ENCODE measurements at regions not wholly inside any gene's neighbourhood (a gene's known extent, or its start where the extent isn't known, plus 50 kb on each side); places are given as distances from the start of the nearest gene placed in this dataset.

- in situ Hi-C loops (cut with MboI; ENCODE audit: low sequenced_read_pairs, unreplicated experiment) = no loop called here
Observed at GRCh38 chr7:41489885-41490284, 213.0 kb downstream of the INHBA start.

GRCh38 chr7:41487229-41487940 lies 215.5 kb downstream of the INHBA start:
- DNase-seq (ENCODE audit: low spot score) = no peak
- TF ChIP-seq CTCF (IDR thresholded peaks at IDR 0.05; ENCODE audit: borderline replicate concordance, control extremely low read depth, extremely low read depth, insufficient read depth, missing control alignments) = no peak
- in situ Hi-C loops (cut with MboI; ENCODE audit: low sequenced_read_pairs, unreplicated experiment) = no loop called here

More at GRCh38 chr7:41489885-41490284, 213.0 kb downstream of the INHBA start:
- TF ChIP-seq CTCF (IDR thresholded peaks at IDR 0.05; ENCODE audit: borderline replicate concordance, control extremely low read depth, extremely low read depth, insufficient read depth, missing control alignments) = no peak
- DNase-seq (ENCODE audit: low spot score) = no peak

GRCh38 chr7:41481353-41481752 lies 221.5 kb downstream of the INHBA start:
- DNase-seq (ENCODE audit: low spot score) = no peak
- in situ Hi-C loops (cut with MboI; ENCODE audit: low sequenced_read_pairs, unreplicated experiment) = no loop called here
- TF ChIP-seq CTCF (IDR thresholded peaks at IDR 0.05; ENCODE audit: borderline replicate concordance, control extremely low read depth, extremely low read depth, insufficient read depth, missing control alignments) = no peak

- in situ Hi-C loops (cut with MboI; ENCODE audit: low sequenced_read_pairs, unreplicated experiment) = no loop called here
- DNase-seq (ENCODE audit: low spot score) = no peak
- no peak for TF ChIP-seq CTCF (IDR thresholded peaks at IDR 0.05; ENCODE audit: borderline replicate concordance, control extremely low read depth, extremely low read depth, insufficient read depth, missing control alignments)
Observed at GRCh38 chr7:41478187-41478586, 224.7 kb downstream of the INHBA start.

- in situ Hi-C loops (cut with MboI; ENCODE audit: low sequenced_read_pairs, unreplicated experiment) = no loop called here
- TF ChIP-seq CTCF (IDR thresholded peaks at IDR 0.05; ENCODE audit: borderline replicate concordance, control extremely low read depth, extremely low read depth, insufficient read depth, missing control alignments) = no peak
- DNase-seq (ENCODE audit: low spot score) = no peak
Observed at GRCh38 chr7:41476460-41476803, 226.5 kb downstream of the INHBA start.

- no peak for TF ChIP-seq CTCF (IDR thresholded peaks at IDR 0.05; ENCODE audit: borderline replicate concordance, control extremely low read depth, extremely low read depth, insufficient read depth, missing control alignments)
- in situ Hi-C loops (cut with MboI; ENCODE audit: low sequenced_read_pairs, unreplicated experiment) = no loop called here
- DNase-seq (ENCODE audit: low spot score) = no peak
Observed at GRCh38 chr7:41475801-41476459, 227.0 kb downstream of the INHBA start.

Data from GM13976 (cell line).